ENCODE measurements at regions not wholly inside any gene's neighbourhood (a gene's known extent, or its start where the extent isn't known, plus 50 kb on each side); places are given as distances from the start of the nearest gene placed in this dataset.

DNA sequence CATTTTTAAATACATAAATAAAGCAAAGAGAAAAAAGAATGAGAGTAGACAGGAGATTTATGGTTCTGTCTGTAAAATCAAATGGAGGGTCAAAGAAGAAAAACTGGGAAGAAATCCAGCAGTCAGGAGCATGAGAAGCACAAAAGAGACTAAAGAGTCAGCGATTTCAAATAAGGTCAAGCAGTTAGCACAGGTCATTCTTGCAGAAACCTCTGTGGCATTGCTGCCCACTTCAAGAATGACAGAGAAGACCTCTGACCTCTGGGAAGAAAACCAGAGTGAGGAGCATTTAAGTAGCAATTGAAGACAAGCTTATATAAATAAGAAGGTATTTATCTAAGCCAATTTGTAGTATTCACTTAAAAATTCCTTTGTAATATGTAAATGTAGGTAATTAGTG lies 172.0 kb upstream of the SPOPL start:
- Histone ChIP-seq H3K36me3 (no peaks in the 10 kb centered on the region), H3K4me1 (no peaks in the 10 kb centered on the region), H3K4me3 (no peak overlapping the region), H3K27me3 (no peaks in the 10 kb centered on the region), H3K27ac (replicated peaks in 1 of 4) (no peak overlapping the region), H3K9me3 (no peaks in the 10 kb centered on the region)
- TF ChIP-seq POLR2AphosphoS5 (IDR thresholded peaks at IDR 0.05) = no peak
- no peak for TF ChIP-seq EP300 (IDR thresholded peaks at IDR 0.05)
- TF ChIP-seq, protein P1, sequence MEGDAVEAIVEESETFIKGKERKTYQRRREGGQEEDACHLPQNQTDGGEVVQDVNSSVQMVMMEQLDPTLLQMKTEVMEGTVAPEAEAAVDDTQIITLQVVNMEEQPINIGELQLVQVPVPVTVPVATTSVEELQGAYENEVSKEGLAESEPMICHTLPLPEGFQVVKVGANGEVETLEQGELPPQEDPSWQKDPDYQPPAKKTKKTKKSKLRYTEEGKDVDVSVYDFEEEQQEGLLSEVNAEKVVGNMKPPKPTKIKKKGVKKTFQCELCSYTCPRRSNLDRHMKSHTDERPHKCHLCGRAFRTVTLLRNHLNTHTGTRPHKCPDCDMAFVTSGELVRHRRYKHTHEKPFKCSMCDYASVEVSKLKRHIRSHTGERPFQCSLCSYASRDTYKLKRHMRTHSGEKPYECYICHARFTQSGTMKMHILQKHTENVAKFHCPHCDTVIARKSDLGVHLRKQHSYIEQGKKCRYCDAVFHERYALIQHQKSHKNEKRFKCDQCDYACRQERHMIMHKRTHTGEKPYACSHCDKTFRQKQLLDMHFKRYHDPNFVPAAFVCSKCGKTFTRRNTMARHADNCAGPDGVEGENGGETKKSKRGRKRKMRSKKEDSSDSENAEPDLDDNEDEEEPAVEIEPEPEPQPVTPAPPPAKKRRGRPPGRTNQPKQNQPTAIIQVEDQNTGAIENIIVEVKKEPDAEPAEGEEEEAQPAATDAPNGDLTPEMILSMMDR (IDR thresholded peaks at IDR 0.05) = no peak
- TF ChIP-seq POLR2A (IDR thresholded peaks at IDR 0.05; ENCODE audit: low read depth) = no peak
- no peak for DNase-seq (ENCODE audit: extremely low spot score)
- intact Hi-C loops (cut with DNase I) = no loop called here
- 45% methylated on average over 1 of the region's 1 CpG for WGBS

DNA sequence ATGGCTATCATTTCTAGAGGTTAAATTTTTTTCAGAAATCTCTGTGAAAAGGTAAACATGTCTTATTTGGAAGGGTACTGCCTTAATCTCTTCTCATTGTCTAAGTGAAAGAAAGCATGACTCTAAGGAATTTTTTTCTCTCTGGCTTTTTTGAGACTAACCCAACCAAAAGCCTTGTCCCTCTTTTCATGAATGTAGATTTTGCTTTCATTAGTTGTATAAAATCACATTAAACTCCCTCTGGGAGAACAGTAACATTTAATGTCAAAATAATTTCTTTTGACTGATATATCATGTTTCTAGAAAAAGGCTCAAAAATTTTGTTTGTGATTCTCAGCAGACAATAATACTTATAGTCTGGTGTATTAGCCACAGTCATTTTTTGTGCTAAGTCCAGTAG lies 168.4 kb upstream of the SPOPL start:
- no peaks in the 10 kb centered on the region for H3K4me1 ChIP-seq
- intact Hi-C loops (cut with DNase I) = no loop called here
- TF ChIP-seq, protein P1 (IDR thresholded peaks at IDR 0.05) = no peak
- TF ChIP-seq POLR2A (IDR thresholded peaks at IDR 0.05; ENCODE audit: low read depth) (no peak), EP300 (IDR thresholded peaks at IDR 0.05) (no peak), POLR2AphosphoS5 (IDR thresholded peaks at IDR 0.05) (no peak)
- H3K27ac ChIP-seq (replicated peaks in 1 of 4) = no peak overlapping the region
- no peaks in the 10 kb centered on the region for H3K27me3 ChIP-seq
- H3K4me3 ChIP-seq = no peak overlapping the region
- no peak for DNase-seq (ENCODE audit: extremely low spot score)
- no peaks in the 10 kb centered on the region for H3K36me3 ChIP-seq
- no peaks in the 10 kb centered on the region for H3K9me3 ChIP-seq

DNA sequence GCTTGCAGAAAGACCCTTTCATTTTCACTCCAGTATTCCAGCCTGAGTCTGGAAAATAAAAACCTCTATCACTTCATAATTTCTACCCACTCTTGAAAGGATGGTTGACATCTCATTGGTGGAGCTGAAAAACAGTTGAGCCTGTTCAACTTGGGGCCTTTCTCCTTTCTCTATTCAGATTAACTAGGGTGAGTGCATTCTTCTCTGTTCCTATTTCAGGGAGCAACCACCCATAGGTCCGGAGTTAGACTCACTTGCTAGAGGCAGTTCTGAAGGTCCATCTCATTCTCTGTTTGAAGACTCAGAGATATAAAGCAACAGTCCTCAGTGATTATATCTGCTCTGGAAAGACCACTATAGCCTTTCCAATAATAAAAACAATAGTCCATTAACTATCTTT lies 167.9 kb upstream of the SPOPL start:
- Histone ChIP-seq H3K4me3 (no peak overlapping the region), H3K27me3 (no peaks in the 10 kb centered on the region), H3K4me1 (no peaks in the 10 kb centered on the region), H3K27ac (replicated peaks in 1 of 4) (no peak overlapping the region), H3K9me3 (no peaks in the 10 kb centered on the region), H3K36me3 (no peaks in the 10 kb centered on the region)
- TF ChIP-seq, protein P1 (IDR thresholded peaks at IDR 0.05) = no peak
- TF ChIP-seq POLR2A (IDR thresholded peaks at IDR 0.05; ENCODE audit: low read depth) = no peak
- TF ChIP-seq POLR2AphosphoS5 (IDR thresholded peaks at IDR 0.05) = no peak
- no peak for TF ChIP-seq EP300 (IDR thresholded peaks at IDR 0.05)
- intact Hi-C loops (cut with DNase I) = no loop called here
- WGBS = 91% methylated on average over 1 of the region's 1 CpG
- DNase-seq (ENCODE audit: extremely low spot score) = no peak

DNA sequence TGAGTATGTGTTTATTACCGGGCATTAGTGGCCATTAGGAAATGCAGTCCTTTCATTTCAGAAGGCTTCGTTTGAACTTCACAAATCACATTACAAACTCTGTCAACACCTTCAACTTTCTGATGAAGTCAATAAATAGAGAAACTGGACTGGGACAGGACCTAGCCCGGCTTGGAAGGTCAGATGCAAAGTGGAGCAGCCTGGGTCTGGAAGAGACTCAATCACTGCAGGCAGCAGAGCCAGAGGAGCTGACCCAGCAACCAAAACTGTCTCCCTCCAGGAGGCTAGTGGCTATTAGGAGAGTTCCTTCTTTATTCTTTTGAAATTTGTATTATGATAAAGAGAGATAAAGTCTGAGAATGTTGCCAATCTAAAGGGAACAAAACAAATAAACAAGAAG lies 167.2 kb upstream of the SPOPL start:
- Histone ChIP-seq H3K4me1 (no peaks in the 10 kb centered on the region), H3K27ac (replicated peaks in 1 of 4) (no peak overlapping the region), H3K4me3 (no peak overlapping the region), H3K9me3 (no peaks in the 10 kb centered on the region), H3K27me3 (no peaks in the 10 kb centered on the region), H3K36me3 (no peaks in the 10 kb centered on the region)
- TF ChIP-seq POLR2AphosphoS5 (IDR thresholded peaks at IDR 0.05) (no peak), EP300 (IDR thresholded peaks at IDR 0.05) (no peak), POLR2A (IDR thresholded peaks at IDR 0.05; ENCODE audit: low read depth) (no peak)
- TF ChIP-seq, protein P1 (IDR thresholded peaks at IDR 0.05) = no peak
- WGBS = 58% methylated on average over 3 of the region's 3 CpGs
- intact Hi-C loops (cut with DNase I) = no loop called here
- DNase-seq (ENCODE audit: extremely low spot score) = no peak

DNA sequence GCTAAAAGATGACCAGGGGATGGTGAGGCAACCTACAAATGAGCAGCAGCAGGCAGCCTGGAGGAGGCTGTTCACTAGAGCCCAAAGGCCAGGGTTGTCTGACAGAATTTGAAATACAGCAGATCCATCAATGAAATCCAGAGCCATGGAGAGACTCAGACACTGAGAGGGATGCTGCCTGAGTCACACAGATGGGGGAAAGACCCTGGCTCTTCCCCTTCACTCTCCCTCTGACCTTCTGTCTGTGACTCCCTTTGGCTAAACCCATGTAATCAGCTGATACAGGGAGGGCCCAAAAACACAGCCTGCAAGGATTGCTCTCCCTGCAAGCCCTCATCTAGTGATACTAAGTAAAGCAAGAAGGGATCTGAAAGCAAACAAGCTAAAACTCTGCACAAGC lies 166.5 kb upstream of the SPOPL start:
- Histone ChIP-seq H3K27ac (replicated peaks in 1 of 4) (no peak overlapping the region), H3K36me3 (no peaks in the 10 kb centered on the region), H3K27me3 (no peaks in the 10 kb centered on the region), H3K4me1 (no peaks in the 10 kb centered on the region), H3K4me3 (no peak overlapping the region), H3K9me3 (no peaks in the 10 kb centered on the region)
- TF ChIP-seq POLR2AphosphoS5 (IDR thresholded peaks at IDR 0.05) = no peak
- no peak for TF ChIP-seq EP300 (IDR thresholded peaks at IDR 0.05)
- no peak for TF ChIP-seq POLR2A (IDR thresholded peaks at IDR 0.05; ENCODE audit: low read depth)
- TF ChIP-seq, protein P1 (IDR thresholded peaks at IDR 0.05) = no peak
- no peak for DNase-seq (ENCODE audit: extremely low spot score)
- intact Hi-C loops (cut with DNase I) = no loop called here

Data from esophagus muscularis mucosa (tissue), 4 donors.